ENCODE measurements at regions not wholly inside any gene's neighbourhood (a gene's known extent, or its start where the extent isn't known, plus 50 kb on each side); places are given as distances from the start of the nearest gene placed in this dataset.

- Mint-ChIP-seq H3K4me1 (no peaks in the 10 kb centered on the region), H3K27ac (ENCODE audit: unreplicated experiment) (no peak overlapping the region), H3K27me3 (ENCODE audit: low read depth) (no peaks in the 10 kb centered on the region), H3K4me3 (no peak overlapping the region), H3K36me3 (ENCODE audit: low read depth) (no peaks in the 10 kb centered on the region), H3K9me3 (no peaks in the 10 kb centered on the region)
- no peak for TF ChIP-seq CTCF (conservative IDR thresholded peaks at IDR 0.05)
- DNase-seq (ENCODE audit: low read depth, low spot score) = no peak
These were observed 103.4 kb upstream of the MDFIC start for GRCh38 chr7:114818501-114818900.

- Mint-ChIP-seq H3K4me1 (no peaks in the 10 kb centered on the region), H3K36me3 (ENCODE audit: low read depth) (no peaks in the 10 kb centered on the region), H3K27ac (ENCODE audit: unreplicated experiment) (no peak overlapping the region), H3K27me3 (ENCODE audit: low read depth) (no peaks in the 10 kb centered on the region), H3K4me3 (no peak overlapping the region), H3K9me3 (no peaks in the 10 kb centered on the region)
- TF ChIP-seq CTCF (conservative IDR thresholded peaks at IDR 0.05) = no peak
- DNase-seq (ENCODE audit: low read depth, low spot score) = no peak
These were observed 102.1 kb upstream of the MDFIC start for GRCh38 chr7:114819616-114820362.

GRCh38 chr7:114821030-114821900 is 100.6 kb upstream of the MDFIC start:
- H3K27me3 Mint-ChIP-seq (ENCODE audit: low read depth) = no peaks in the 10 kb centered on the region
- DNase-seq (ENCODE audit: low read depth, low spot score) = no peak
- no peak overlapping the region for H3K27ac Mint-ChIP-seq (ENCODE audit: unreplicated experiment)
- no peak overlapping the region for H3K4me3 Mint-ChIP-seq
- TF ChIP-seq CTCF (conservative IDR thresholded peaks at IDR 0.05) = no peak
- H3K36me3 Mint-ChIP-seq (ENCODE audit: low read depth) = peaks cover 3% of the 10 kb centered on the region
- peaks cover 4% of the 10 kb centered on the region for H3K9me3 Mint-ChIP-seq
- no peaks in the 10 kb centered on the region for H3K4me1 Mint-ChIP-seq

- Mint-ChIP-seq H3K36me3 (ENCODE audit: low read depth) (peaks cover 3% of the 10 kb centered on the region), H3K4me1 (no peaks in the 10 kb centered on the region), H3K4me3 (no peak overlapping the region), H3K9me3 (peaks cover 4% of the 10 kb centered on the region), H3K27ac (ENCODE audit: unreplicated experiment) (no peak overlapping the region), H3K27me3 (ENCODE audit: low read depth) (no peaks in the 10 kb centered on the region)
- DNase-seq (ENCODE audit: low read depth, low spot score) = no peak
- no peak for TF ChIP-seq CTCF (conservative IDR thresholded peaks at IDR 0.05)
These were observed 99.8 kb upstream of the MDFIC start for GRCh38 chr7:114822131-114822530.

GRCh38 chr7:114822844-114823243 is 99.0 kb upstream of the MDFIC start:
- Mint-ChIP-seq H3K27me3 (ENCODE audit: low read depth) (no peaks in the 10 kb centered on the region), H3K9me3 (peaks cover 8% of the 10 kb centered on the region), H3K27ac (ENCODE audit: unreplicated experiment) (no peak overlapping the region), H3K4me1 (no peaks in the 10 kb centered on the region), H3K4me3 (no peak overlapping the region), H3K36me3 (ENCODE audit: low read depth) (peaks cover 3% of the 10 kb centered on the region)
- no peak for DNase-seq (ENCODE audit: low read depth, low spot score)
- no peak for TF ChIP-seq CTCF (conservative IDR thresholded peaks at IDR 0.05)

All from neural crest cell (in vitro differentiated cells).